ENCODE measurements at regions not wholly inside any gene's neighbourhood (a gene's known extent, or its start where the extent isn't known, plus 50 kb on each side); places are given as distances from the start of the nearest gene placed in this dataset.

GRCh38 chr15:93239993-93240392 lies 151.0 kb upstream of the RGMA start:
- H3K27ac ChIP-seq (ENCODE audit: low read depth in 2 of 2, low read length in 2 of 2), result no peak overlapping the region
- no peaks in the 10 kb centered on the region for H3K36me3 ChIP-seq (ENCODE audit: control insufficient read depth in 2 of 3, insufficient read depth in 3 of 3, low read length in 3 of 3)
- no peaks in the 10 kb centered on the region for H3K27me3 ChIP-seq (ENCODE audit: control insufficient read depth, insufficient read depth, low read length)
- no peak for TF ChIP-seq CTCF (IDR thresholded peaks at IDR 0.05; ENCODE audit: borderline replicate concordance, extremely low read depth, insufficient read depth)
- no peak for DNase-seq
- FAIRE-seq, result no peak
- H3K9me3 ChIP-seq (ENCODE audit: control insufficient read depth in 2 of 3, insufficient read depth in 1 of 3, low read length in 3 of 3), result peaks cover 0 to 3% (median 0%) of the 10 kb centered on the region in 3 donors
- intact Hi-C loops (cut with DNase I), result no loop called here
- no peak overlapping the region for H3K4me3 ChIP-seq (ENCODE audit: low read length in 3 of 3)
- no peaks in the 10 kb centered on the region for H3K4me1 ChIP-seq (ENCODE audit: control insufficient read depth in 2 of 3, insufficient read depth in 2 of 3, low read depth in 1 of 3, low read length in 3 of 3)
- no peak overlapping the region for H3K9ac ChIP-seq (ENCODE audit: low read length in 3 of 3)

- no peaks in the 10 kb centered on the region for H3K36me3 ChIP-seq (ENCODE audit: control insufficient read depth in 2 of 3, insufficient read depth in 3 of 3, low read length in 3 of 3)
- no peak for DNase-seq
- H3K9me3 ChIP-seq (ENCODE audit: control insufficient read depth in 2 of 3, insufficient read depth in 1 of 3, low read length in 3 of 3), result peaks cover 0 to 3% (median 0%) of the 10 kb centered on the region in 3 donors
- no peak overlapping the region for H3K9ac ChIP-seq (ENCODE audit: low read length in 3 of 3)
- H3K27me3 ChIP-seq (ENCODE audit: control insufficient read depth, insufficient read depth, low read length), result no peaks in the 10 kb centered on the region
- FAIRE-seq, result no peak
- intact Hi-C loops (cut with DNase I), result no loop called here
- H3K27ac ChIP-seq (ENCODE audit: low read depth in 2 of 2, low read length in 2 of 2), result no peak overlapping the region
- H3K4me3 ChIP-seq (ENCODE audit: low read length in 3 of 3), result no peak overlapping the region
- TF ChIP-seq CTCF (IDR thresholded peaks at IDR 0.05; ENCODE audit: borderline replicate concordance, extremely low read depth, insufficient read depth), result no peak
- no peaks in the 10 kb centered on the region for H3K4me1 ChIP-seq (ENCODE audit: control insufficient read depth in 2 of 3, insufficient read depth in 2 of 3, low read depth in 1 of 3, low read length in 3 of 3)
Measured at GRCh38 chr15:93239591-93239990, 150.6 kb upstream of the RGMA start.

- H3K4me1 ChIP-seq (ENCODE audit: control insufficient read depth in 2 of 3, insufficient read depth in 2 of 3, low read depth in 1 of 3, low read length in 3 of 3), result no peaks in the 10 kb centered on the region
- no peak overlapping the region for H3K27ac ChIP-seq (ENCODE audit: low read depth in 2 of 2, low read length in 2 of 2)
- H3K9ac ChIP-seq (ENCODE audit: low read length in 3 of 3), result no peak overlapping the region
- H3K4me3 ChIP-seq (ENCODE audit: low read length in 3 of 3), result no peak overlapping the region
- no peaks in the 10 kb centered on the region for H3K36me3 ChIP-seq (ENCODE audit: control insufficient read depth in 2 of 3, insufficient read depth in 3 of 3, low read length in 3 of 3)
- no peaks in the 10 kb centered on the region for H3K27me3 ChIP-seq (ENCODE audit: control insufficient read depth, insufficient read depth, low read length)
- no peak for FAIRE-seq
- DNase-seq, result no peak
- intact Hi-C loops (cut with DNase I), result no loop called here
- TF ChIP-seq CTCF (IDR thresholded peaks at IDR 0.05; ENCODE audit: borderline replicate concordance, extremely low read depth, insufficient read depth), result no peak
- H3K9me3 ChIP-seq (ENCODE audit: control insufficient read depth in 2 of 3, insufficient read depth in 1 of 3, low read length in 3 of 3), result peaks cover 0 to 3% (median 0%) of the 10 kb centered on the region in 3 donors
Measured at GRCh38 chr15:93238641-93239040, 149.6 kb upstream of the RGMA start.

Measured in kidney (tissue), 13 donors.